ENCODE measurements at regions not wholly inside any gene's neighbourhood (a gene's known extent, or its start where the extent isn't known, plus 50 kb on each side); places are given as distances from the start of the nearest gene placed in this dataset.

DNA sequence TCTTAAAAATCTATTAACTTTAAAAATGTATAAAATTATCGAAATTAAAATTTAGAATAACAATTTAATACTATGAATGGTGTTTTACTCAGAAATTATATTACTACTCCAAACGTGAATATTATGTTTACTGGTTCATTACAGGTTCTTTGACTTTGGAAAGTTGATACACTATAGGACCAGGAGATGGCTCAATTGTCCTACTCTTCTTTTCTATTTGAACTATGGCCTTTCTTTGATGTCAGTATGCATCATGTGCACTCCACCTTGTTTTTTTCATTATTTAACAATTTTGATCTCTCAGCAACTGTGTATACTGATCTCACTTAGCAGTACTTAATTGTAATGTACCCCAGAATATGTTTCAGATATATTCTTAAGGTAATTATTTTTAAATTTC, 391.5 kb upstream of the MANEA start:
- no peaks in the 10 kb centered on the region for H3K79me2 ChIP-seq (ENCODE audit: control insufficient read depth, insufficient read depth, low read length)
- TF ChIP-seq POLR2A (IDR thresholded peaks at IDR 0.05; ENCODE audit: low read depth, low read length): no peak
- no peak for TF ChIP-seq EZH2 (IDR thresholded peaks at IDR 0.05; ENCODE audit: borderline replicate concordance, low read depth, low read length, severe bottlenecking)
- TF ChIP-seq, protein P1, sequence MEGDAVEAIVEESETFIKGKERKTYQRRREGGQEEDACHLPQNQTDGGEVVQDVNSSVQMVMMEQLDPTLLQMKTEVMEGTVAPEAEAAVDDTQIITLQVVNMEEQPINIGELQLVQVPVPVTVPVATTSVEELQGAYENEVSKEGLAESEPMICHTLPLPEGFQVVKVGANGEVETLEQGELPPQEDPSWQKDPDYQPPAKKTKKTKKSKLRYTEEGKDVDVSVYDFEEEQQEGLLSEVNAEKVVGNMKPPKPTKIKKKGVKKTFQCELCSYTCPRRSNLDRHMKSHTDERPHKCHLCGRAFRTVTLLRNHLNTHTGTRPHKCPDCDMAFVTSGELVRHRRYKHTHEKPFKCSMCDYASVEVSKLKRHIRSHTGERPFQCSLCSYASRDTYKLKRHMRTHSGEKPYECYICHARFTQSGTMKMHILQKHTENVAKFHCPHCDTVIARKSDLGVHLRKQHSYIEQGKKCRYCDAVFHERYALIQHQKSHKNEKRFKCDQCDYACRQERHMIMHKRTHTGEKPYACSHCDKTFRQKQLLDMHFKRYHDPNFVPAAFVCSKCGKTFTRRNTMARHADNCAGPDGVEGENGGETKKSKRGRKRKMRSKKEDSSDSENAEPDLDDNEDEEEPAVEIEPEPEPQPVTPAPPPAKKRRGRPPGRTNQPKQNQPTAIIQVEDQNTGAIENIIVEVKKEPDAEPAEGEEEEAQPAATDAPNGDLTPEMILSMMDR (IDR thresholded peaks at IDR 0.05; ENCODE audit: extremely low read depth in 1 of 2, insufficient read depth in 1 of 2, low read depth in 1 of 2, low read length in 2 of 2): no peak
- no peak for TF ChIP-seq FOS (IDR thresholded peaks at IDR 0.05; ENCODE audit: borderline replicate concordance, insufficient read depth, low read length)
- no peak for TF ChIP-seq GATA2 (IDR thresholded peaks at IDR 0.05; ENCODE audit: insufficient read depth, insufficient read length, low read depth, low read length)
- TF ChIP-seq MYC (IDR thresholded peaks at IDR 0.05; ENCODE audit: low read depth, low read length): no peak
- TF ChIP-seq JUN (IDR thresholded peaks at IDR 0.05; ENCODE audit: borderline replicate concordance, insufficient read depth, insufficient read length, low read depth): no peak
- TF ChIP-seq POLR2AphosphoS5 (IDR thresholded peaks at IDR 0.05; ENCODE audit: insufficient read depth, low read depth, low read length): no peak
- TF ChIP-seq, protein P2, sequence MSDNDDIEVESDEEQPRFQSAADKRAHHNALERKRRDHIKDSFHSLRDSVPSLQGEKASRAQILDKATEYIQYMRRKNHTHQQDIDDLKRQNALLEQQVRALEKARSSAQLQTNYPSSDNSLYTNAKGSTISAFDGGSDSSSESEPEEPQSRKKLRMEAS (IDR thresholded peaks at IDR 0.05; ENCODE audit: insufficient read depth, insufficient read length): no peak
- FAIRE-seq: no peak
- no peak overlapping the region for H3K4me3 ChIP-seq (replicated peaks in 1 of 3; ENCODE audit: insufficient read depth in 1 of 3, low read depth in 1 of 3, low read length in 3 of 3)
- BruUV-seq (replicated peaks): no TSS peak
- H3K9me3 ChIP-seq (replicated peaks; ENCODE audit: control insufficient read depth, insufficient read depth, low read length): no peaks in the 10 kb centered on the region
- dilution Hi-C loops (cut with MboI; ENCODE audit: extremely low pct_ligation_motif_present, low sequenced_read_pairs) (no loop called here), intact Hi-C loops (cut with micrococcal nuclease) (no loop called here)
- no peaks in the 10 kb centered on the region for H3K36me3 ChIP-seq (ENCODE audit: control insufficient read depth in 2 of 2, extremely low read depth in 1 of 2, insufficient read depth in 2 of 2, low read length in 2 of 2)
- no peak overlapping the region for H2AFZ ChIP-seq (ENCODE audit: low read depth, low read length)
- H3K4me1 ChIP-seq (ENCODE audit: control insufficient read depth, extremely low read depth, insufficient read depth, low read length): no peaks in the 10 kb centered on the region
- H4K20me1 ChIP-seq (replicated peaks; ENCODE audit: control insufficient read depth, extremely low read depth, insufficient read depth, low read length): no peaks in the 10 kb centered on the region
- no peak overlapping the region for H3K27ac ChIP-seq (ENCODE audit: insufficient read depth, low read depth, low read length)
- POLR2A ChIA-PET: no interaction called here
- no peak overlapping the region for H3K9ac ChIP-seq (replicated peaks; ENCODE audit: extremely low read depth, insufficient read depth, low read length)
- H3K27me3 ChIP-seq (ENCODE audit: control insufficient read depth in 2 of 2, insufficient read depth in 2 of 2, low read length in 2 of 2): no peaks in the 10 kb centered on the region
- H3K9me1 ChIP-seq (replicated peaks; ENCODE audit: control insufficient read depth, extremely low read depth, insufficient read depth, low read length): no peaks in the 10 kb centered on the region
- CTCF ChIA-PET: no interaction called here
- DNase-seq (ENCODE audit: low read depth, low spot score): no peak
- no peak overlapping the region for H3K4me2 ChIP-seq (ENCODE audit: insufficient read depth, low read length)

Measured in endothelial cell of umbilical vein (primary cell).